ENCODE measurements at regions not wholly inside any gene's neighbourhood (a gene's known extent, or its start where the extent isn't known, plus 50 kb on each side); places are given as distances from the start of the nearest gene placed in this dataset.

DNA sequence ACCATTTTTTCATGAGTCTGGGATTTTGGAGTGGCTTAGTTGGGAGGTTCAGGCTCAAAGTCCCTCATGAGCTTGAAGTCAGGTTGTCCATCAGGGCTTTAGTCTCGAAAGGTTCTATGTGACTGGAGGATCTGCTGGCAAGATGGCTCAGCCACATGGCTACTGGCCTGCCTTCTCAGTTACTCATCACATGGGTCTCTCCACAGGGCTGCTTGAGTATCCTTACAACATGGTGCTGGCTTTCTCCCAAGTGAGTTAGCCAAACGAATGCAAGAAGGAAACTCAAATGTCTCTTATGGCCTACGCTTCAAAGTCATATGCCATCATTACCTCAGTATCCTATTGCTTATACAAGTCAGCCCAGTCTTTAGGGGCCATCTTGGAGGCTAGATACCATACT, 106.3 kb upstream of the VCX3B start (continued):
- TF ChIP-seq GTF2F1 (IDR thresholded peaks at IDR 0.05; ENCODE audit: borderline replicate concordance, low read depth, low read length): no peak
